GM12873 (cell line): ENCODE measurements at regions not wholly inside any gene's neighbourhood (a gene's known extent, or its start where the extent isn't known, plus 50 kb on each side); places are given as distances from the start of the nearest gene placed in this dataset.

ENCODE experiments used
- TF ChIP-seq, protein P1 (sequence below): IDR thresholded peaks from 2 replicates; pipeline ENCODE4 v1.5.1; 2012; ENCODE audit warnings: low read depth, mild to moderate bottlenecking, moderate library complexity, low read length, control low read depth; ENCODE audit not compliant: insufficient read depth; ENCODE audit errors: missing control alignments

DNA sequence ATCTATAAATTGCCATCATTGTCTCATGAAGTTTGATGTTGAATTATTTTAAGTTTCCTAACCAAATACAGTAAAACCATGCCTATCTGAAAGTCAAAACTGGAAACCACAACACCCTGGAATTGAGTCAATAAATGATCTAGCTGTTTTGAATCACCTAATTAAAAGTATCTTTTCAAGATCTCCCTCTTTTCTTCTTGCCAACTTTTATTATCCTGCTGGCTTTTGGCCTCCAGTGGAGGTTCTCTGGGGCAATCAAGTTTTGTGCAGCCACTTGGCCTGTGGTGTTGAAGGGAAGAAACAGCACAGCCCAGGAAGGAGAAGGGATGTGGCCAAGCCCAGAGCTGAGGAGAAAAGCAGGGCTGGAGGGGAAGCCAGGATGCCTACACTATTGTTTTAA, 255.4 kb downstream of the COG6 start:
- TF ChIP-seq, protein P1, sequence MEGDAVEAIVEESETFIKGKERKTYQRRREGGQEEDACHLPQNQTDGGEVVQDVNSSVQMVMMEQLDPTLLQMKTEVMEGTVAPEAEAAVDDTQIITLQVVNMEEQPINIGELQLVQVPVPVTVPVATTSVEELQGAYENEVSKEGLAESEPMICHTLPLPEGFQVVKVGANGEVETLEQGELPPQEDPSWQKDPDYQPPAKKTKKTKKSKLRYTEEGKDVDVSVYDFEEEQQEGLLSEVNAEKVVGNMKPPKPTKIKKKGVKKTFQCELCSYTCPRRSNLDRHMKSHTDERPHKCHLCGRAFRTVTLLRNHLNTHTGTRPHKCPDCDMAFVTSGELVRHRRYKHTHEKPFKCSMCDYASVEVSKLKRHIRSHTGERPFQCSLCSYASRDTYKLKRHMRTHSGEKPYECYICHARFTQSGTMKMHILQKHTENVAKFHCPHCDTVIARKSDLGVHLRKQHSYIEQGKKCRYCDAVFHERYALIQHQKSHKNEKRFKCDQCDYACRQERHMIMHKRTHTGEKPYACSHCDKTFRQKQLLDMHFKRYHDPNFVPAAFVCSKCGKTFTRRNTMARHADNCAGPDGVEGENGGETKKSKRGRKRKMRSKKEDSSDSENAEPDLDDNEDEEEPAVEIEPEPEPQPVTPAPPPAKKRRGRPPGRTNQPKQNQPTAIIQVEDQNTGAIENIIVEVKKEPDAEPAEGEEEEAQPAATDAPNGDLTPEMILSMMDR: no peak

DNA sequence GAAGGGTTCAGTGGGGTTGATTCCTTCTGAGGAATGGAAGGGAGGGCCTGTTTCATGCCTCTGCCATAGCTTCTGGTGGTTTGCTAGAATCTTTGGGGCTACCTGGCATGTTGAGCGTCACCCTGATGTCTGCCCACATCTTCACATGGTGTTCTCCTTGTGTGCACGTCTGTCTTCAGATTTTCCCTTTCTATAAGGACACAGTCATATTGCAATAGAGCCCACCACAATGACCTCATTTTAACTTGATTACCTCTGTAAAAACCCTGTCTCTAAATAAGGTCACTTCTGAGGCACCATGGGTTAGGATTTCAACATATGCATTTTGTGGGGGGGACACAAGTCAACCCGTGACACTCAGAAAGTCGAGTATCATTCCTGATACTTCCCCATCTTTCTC, 257.9 kb downstream of the COG6 start:
- TF ChIP-seq, protein P1: no peak

DNA sequence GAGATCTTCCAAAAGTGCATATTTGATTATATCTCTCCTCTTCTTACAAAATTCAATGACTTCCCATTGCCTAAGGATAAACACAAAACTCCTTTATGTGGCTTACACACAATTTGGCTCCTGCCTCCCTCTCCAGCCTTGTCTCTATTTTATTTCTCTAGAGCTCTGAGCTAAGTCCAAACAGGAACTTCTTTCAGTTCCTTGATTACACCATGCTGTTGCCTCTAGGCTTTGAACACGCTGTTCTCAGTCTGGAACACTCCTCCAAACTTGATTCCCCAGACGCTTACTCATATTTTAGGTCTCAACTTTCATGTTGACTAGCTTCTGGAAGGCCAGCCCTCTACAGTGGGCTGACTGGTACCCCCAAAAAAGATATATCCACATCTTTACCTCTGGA, 258.5 kb downstream of the COG6 start:
- TF ChIP-seq, protein P1: no peak

DNA sequence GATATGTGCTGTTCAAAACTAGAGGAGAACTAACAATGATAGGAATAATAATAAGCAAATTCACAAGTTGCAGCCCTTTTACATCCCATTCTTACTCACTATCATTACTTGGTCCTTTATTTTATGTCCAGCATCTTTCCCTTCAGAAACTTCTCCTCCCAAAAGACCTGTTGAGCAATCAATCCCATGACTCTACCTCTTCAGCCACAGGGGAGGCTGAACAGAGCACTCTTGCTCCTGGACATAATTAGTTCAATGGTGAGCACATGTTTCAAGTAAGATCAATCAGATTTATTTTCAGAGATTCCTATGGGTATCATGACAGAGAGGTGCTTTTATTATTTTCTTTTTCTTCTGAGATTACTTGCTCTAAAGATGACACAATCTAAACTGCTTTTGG, 260.0 kb downstream of the COG6 start:
- TF ChIP-seq, protein P1: no peak

DNA sequence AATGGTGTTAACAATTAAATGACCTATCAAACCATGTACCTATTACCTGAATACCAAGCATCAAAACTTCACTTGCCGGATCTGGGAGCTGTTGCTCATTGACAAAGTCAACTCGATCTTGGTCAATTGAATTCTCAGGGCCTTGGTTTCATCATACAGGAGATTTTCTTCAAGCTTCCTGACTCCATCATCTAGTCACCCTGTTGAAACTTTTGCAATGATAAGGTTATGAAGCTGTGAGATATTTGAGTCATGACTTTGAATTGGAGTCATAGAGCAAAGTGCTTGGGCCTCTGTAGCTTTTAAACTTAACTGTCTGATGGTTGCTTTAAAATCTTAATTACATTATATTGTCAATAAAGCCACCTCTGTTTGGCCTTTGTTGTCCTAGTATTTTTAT, 260.9 kb downstream of the COG6 start:
- TF ChIP-seq, protein P1: no peak

DNA sequence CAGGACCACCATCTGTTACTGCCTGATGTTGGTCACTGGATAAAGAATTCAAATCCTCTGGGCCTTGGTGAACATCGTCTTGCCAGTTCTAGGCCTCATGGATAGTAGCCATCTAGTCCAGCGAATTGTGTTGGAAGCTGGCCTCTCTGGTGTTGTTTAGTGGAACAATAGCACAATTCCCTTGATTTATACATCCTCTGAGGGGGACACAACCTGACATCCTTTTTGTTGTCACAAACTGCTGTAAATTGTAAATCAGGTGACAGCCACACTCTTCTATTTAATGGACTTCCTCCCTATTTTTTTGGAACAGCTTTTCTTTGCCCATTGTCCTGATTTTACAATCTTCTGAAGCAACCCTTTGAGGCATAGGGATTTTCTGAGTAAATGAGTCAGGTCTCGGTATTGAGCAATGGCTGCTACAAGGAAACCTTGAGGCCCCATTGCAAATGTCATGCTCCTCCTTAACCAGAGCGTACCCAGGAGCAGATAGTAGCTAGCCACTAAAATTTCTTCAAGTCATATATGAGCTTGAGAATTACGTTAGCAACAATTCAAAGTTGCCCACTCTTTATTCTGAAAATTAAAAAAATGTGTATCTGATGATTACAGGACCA, 263.3 kb downstream of the COG6 start:
- TF ChIP-seq, protein P1: no peak

DNA sequence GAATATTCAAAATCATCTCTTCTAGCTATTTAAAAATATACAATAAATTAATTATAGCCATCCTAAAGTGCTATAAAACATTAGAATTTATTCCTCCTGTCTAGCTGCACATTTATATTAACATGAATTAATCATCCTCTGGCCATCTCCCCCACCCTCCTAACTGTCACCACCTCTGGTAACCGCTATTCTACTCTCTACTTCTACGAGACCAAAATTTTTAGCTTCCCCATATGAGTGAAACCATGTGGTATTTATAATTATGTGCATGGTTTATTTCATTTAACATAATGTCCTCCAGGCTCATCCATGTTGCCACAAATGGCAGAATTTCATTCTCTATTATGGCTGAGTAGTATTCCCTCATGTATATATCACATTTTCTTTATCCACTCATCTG, 265.2 kb downstream of the COG6 start:
- TF ChIP-seq, protein P1: no peak
